ENCODE measurements at regions not wholly inside any gene's neighbourhood (a gene's known extent, or its start where the extent isn't known, plus 50 kb on each side); places are given as distances from the start of the nearest gene placed in this dataset.

DNA sequence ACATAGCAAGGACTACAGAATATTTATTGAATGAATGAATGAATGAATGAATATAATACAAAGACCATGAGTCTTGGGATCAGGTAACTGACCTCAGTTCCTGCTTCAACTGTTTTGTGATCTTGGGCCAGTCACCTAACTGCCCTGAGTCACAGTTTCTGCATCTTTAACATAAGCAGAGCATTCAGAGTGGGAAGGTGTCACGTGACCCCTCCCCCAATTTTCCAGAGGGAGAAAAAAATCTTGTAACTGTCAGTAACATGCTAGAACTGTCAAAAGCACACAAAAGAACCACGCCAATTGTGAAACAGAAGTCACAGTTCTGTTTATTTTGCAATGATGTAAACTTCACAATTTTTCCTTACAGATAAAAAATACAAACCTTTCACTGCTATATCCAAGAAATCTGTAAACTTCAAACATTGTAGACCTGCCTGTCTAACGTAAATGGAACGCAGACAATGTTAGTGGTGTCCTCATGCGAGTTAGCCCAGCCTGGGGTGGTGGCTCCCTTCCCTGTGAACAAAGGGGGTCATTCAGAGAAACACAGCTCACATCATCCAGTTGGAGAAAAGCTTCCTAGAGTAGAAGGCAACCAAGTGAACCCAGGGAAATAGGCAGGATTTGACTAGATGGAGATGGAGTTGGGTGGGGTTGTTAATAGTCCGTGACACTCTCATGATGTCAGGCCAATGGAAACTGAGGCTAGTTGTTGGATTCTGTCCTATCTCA, 211.8 kb upstream of the ZC3H12A start:
- H3K4me3 ChIP-seq = no peak overlapping the region
- TF ChIP-seq, protein P1, sequence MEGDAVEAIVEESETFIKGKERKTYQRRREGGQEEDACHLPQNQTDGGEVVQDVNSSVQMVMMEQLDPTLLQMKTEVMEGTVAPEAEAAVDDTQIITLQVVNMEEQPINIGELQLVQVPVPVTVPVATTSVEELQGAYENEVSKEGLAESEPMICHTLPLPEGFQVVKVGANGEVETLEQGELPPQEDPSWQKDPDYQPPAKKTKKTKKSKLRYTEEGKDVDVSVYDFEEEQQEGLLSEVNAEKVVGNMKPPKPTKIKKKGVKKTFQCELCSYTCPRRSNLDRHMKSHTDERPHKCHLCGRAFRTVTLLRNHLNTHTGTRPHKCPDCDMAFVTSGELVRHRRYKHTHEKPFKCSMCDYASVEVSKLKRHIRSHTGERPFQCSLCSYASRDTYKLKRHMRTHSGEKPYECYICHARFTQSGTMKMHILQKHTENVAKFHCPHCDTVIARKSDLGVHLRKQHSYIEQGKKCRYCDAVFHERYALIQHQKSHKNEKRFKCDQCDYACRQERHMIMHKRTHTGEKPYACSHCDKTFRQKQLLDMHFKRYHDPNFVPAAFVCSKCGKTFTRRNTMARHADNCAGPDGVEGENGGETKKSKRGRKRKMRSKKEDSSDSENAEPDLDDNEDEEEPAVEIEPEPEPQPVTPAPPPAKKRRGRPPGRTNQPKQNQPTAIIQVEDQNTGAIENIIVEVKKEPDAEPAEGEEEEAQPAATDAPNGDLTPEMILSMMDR (IDR thresholded peaks at IDR 0.05; ENCODE audit: borderline replicate concordance) = no peak
- DNase-seq = no peak
- intact Hi-C loops (cut with micrococcal nuclease) = no loop called here
- no peak overlapping the region for H3K27ac ChIP-seq (replicated peaks)
- peaks cover 8% of the 10 kb centered on the region for H3K9me3 ChIP-seq (replicated peaks)
- no peaks in the 10 kb centered on the region for H3K36me3 ChIP-seq
- no peaks in the 10 kb centered on the region for H3K4me1 ChIP-seq
- H3K27me3 ChIP-seq (ENCODE audit: low read depth) = peaks cover 98% of the 10 kb centered on the region

DNA sequence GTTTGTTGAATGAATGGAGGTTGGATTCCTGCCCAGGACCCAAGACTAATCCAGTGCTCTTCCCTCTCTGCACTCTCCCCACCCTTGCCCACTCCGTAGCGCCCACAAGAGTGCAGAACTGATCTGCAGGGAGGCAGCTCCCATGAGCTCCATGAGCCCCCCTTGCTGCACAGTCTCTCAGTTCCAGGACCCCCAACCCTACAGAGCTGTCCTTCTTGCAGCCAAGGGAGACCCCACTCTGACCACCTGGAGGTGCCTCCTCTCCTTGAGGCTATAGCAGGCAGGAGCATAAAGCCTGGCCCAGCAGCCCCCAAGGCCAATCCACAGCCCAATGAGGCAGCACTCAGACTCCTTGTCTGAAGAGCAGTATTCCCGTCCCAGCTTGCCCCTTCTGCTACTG, 209.2 kb upstream of the ZC3H12A start:
- no peak for DNase-seq
- Histone ChIP-seq H3K27ac (replicated peaks) (no peak overlapping the region), H3K4me3 (no peak overlapping the region), H3K4me1 (no peaks in the 10 kb centered on the region), H3K9me3 (replicated peaks) (peaks cover 8% of the 10 kb centered on the region), H3K36me3 (no peaks in the 10 kb centered on the region), H3K27me3 (ENCODE audit: low read depth) (peaks cover 91% of the 10 kb centered on the region)
- TF ChIP-seq, protein P1 (IDR thresholded peaks at IDR 0.05; ENCODE audit: borderline replicate concordance) = no peak
- intact Hi-C loops (cut with micrococcal nuclease) = no loop called here

DNA sequence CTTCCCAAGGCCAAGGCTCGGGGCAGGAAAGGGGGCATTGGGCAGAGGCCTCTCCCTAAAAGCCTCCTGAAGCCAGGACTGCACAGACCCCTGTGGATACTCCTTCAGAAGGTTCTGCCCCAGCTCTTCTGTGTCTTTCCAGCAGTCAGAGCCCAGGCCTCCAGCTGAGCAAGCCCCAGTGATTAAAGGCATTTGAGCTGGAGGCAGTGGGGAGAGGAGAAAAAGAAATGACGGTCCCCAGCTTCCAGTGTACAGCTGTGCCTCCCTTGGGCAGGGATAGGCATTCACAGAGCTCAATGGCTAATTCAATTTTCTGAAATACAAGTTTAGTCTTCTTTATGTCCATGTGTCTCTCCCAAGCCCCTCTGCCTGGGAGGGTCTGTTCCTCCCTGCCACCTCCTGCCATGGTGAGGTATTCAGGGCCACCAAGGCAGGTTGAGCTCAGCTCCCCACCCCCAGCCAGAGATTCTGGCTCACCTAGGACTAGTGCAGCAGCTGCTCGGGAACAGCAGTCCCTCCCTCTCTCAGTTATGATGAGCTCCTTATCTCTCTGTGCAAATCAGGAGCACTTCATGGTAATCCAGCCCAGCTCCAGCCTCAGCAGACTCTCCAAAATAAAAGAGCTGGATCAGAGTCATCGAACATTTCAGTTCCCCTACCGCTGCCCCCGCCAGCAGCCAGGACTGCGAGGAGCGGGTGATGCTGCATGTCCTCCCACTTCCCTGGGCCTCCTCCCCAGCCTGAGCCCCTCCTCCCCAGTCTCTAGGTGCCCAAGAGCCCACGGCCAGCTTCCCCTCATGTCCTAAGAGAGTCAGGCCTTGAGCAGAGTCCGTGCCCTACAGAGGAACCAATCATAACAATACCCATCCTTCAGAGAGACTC, 208.4 kb upstream of the ZC3H12A start:
- Histone ChIP-seq H3K9me3 (replicated peaks) (peaks cover 8% of the 10 kb centered on the region), H3K4me3 (no peak overlapping the region), H3K27ac (replicated peaks) (no peak overlapping the region), H3K4me1 (no peaks in the 10 kb centered on the region), H3K36me3 (no peaks in the 10 kb centered on the region), H3K27me3 (ENCODE audit: low read depth) (peaks cover 91% of the 10 kb centered on the region)
- intact Hi-C loops (cut with micrococcal nuclease) = no loop called here
- TF ChIP-seq, protein P1 (IDR thresholded peaks at IDR 0.05; ENCODE audit: borderline replicate concordance) = no peak
- no peak for DNase-seq

DNA sequence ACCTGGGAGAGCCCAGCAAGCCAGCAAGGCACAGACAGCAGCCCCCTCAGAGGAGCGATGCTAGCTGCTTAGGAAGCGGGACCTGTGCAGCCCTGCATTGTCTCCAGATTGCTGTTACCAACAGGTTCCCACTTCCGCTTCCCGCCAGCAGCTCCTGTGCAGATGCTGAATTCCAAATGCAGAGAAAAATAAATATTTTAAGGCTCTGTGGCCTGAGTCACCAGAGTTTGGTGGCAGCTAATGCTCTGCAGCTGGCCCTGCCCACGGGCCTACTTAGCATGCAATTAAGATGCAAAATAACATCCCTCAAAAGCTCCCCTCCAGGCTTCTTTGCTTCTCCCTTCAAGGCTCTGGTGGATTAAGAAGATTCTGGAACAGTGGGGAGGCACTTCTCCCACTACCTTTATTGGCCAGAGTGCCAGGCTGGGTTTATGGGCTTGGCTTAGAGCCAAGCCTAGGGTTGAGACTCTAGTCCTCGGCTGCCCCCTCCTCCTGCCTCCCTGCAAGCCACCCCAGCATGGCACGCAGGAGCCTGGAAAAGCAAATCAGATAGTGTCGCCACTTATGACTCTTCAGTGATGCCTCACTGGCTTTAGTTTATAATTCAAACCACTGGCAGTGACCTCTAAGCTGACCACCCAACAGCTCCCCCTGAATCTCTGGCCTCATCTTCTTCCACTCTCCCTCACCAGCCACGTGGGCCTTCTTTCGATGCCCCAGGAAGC, 207.1 kb upstream of the ZC3H12A start:
- DNase-seq = no peak
- H3K27ac ChIP-seq (replicated peaks) = no peak overlapping the region
- no peak overlapping the region for H3K4me3 ChIP-seq
- H3K36me3 ChIP-seq = no peaks in the 10 kb centered on the region
- TF ChIP-seq, protein P1 (IDR thresholded peaks at IDR 0.05; ENCODE audit: borderline replicate concordance) = no peak
- peaks cover 8% of the 10 kb centered on the region for H3K9me3 ChIP-seq (replicated peaks)
- intact Hi-C loops (cut with micrococcal nuclease) = no loop called here
- H3K27me3 ChIP-seq (ENCODE audit: low read depth) = peaks cover 91% of the 10 kb centered on the region
- H3K4me1 ChIP-seq = no peaks in the 10 kb centered on the region

DNA sequence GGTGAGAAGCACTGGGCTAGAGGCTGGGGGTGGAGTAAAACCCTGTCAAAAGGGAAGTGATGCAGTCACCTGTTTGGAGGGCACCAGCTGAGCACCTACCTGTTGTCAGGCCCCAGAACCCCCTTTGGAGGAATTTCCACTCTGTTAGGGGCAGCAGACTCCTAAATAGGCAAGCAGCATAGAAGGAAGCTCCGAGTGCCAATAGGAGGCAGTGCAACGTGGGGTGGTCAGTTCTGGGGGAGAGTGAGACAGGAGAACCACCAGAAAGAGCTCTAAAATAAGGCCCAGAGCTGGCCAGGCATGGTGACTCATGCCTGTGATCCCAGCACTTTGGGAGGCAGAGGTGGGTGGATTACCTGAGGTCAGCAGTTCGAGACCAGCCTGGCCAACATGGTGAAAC, 203.7 kb upstream of the ZC3H12A start:
- no peak overlapping the region for H3K27ac ChIP-seq (replicated peaks)
- DNase-seq = no peak
- H3K4me1 ChIP-seq = no peaks in the 10 kb centered on the region
- H3K27me3 ChIP-seq (ENCODE audit: low read depth) = peaks cover 85% of the 10 kb centered on the region
- intact Hi-C loops (cut with micrococcal nuclease) = no loop called here
- no peak overlapping the region for H3K4me3 ChIP-seq
- no peaks in the 10 kb centered on the region for H3K9me3 ChIP-seq (replicated peaks)
- no peaks in the 10 kb centered on the region for H3K36me3 ChIP-seq
- TF ChIP-seq, protein P1 (IDR thresholded peaks at IDR 0.05; ENCODE audit: borderline replicate concordance) = no peak
